HS-27A (cell line): ENCODE measurements at regions not wholly inside any gene's neighbourhood (a gene's known extent, or its start where the extent isn't known, plus 50 kb on each side); places are given as distances from the start of the nearest gene placed in this dataset.

ENCODE experiments used
- DNase-seq: peaks from one replicate; pipeline ENCODE4 v3.0.0-alpha.2; 2012; ENCODE audit warnings: low read depth, missing footprints

- no peak for DNase-seq
These were observed 189.9 kb downstream of the NSG2 start for GRCh38 chr5:174235221-174236011.

- no peak for DNase-seq
These were observed 190.6 kb downstream of the NSG2 start for GRCh38 chr5:174236070-174236469.

GRCh38 chr5:174239718-174240117 is 194.2 kb downstream of the NSG2 start:
- no peak for DNase-seq

- DNase-seq = no peak
These were observed 197.1 kb downstream of the NSG2 start for GRCh38 chr5:174242573-174242972.

- DNase-seq = no peak
These were observed 198.4 kb downstream of the NSG2 start for GRCh38 chr5:174243904-174244303.

GRCh38 chr5:174245516-174246075 is 200.1 kb downstream of the NSG2 start:
- no peak for DNase-seq

- DNase-seq = no peak
These were observed 201.2 kb downstream of the NSG2 start for GRCh38 chr5:174246743-174247142.

GRCh38 chr5:174247301-174247700 is 201.8 kb downstream of the NSG2 start:
- no peak for DNase-seq

GRCh38 chr5:174251305-174252000 is 205.9 kb downstream of the NSG2 start:
- DNase-seq = no peak

GRCh38 chr5:174252121-174252520 is 206.6 kb downstream of the NSG2 start:
- no peak for DNase-seq

GRCh38 chr5:174259696-174260420 is 214.4 kb downstream of the NSG2 start:
- DNase-seq = no peak

- DNase-seq = no peak
These were observed 225.8 kb downstream of the NSG2 start for GRCh38 chr5:174271316-174271715.

GRCh38 chr5:174272671-174273070 is 227.2 kb downstream of the NSG2 start:
- no peak for DNase-seq

- DNase-seq = no peak
These were observed 227.8 kb downstream of the NSG2 start for GRCh38 chr5:174273325-174273724.

- DNase-seq = no peak
These were observed 230.5 kb downstream of the NSG2 start for GRCh38 chr5:174275959-174276358.

GRCh38 chr5:174281089-174281760 is 235.7 kb downstream of the NSG2 start:
- no peak for DNase-seq

- no peak for DNase-seq
These were observed 236.3 kb downstream of the NSG2 start for GRCh38 chr5:174281855-174282254.

- no peak for DNase-seq
These were observed 236.9 kb downstream of the NSG2 start for GRCh38 chr5:174282391-174282790.

- no peak for DNase-seq
These were observed 237.9 kb downstream of the NSG2 start for GRCh38 chr5:174283211-174284005.

GRCh38 chr5:174284873-174285272 is 239.4 kb downstream of the NSG2 start:
- no peak for DNase-seq

- no peak for DNase-seq
These were observed 242.3 kb downstream of the NSG2 start for GRCh38 chr5:174287761-174288160.
